Lower lobe of right lung (tissue), 2 donors: ENCODE measurements at regions not wholly inside any gene's neighbourhood (a gene's known extent, or its start where the extent isn't known, plus 50 kb on each side); places are given as distances from the start of the nearest gene placed in this dataset.
"Not testable (repeated sequence)": the region's sequence is repeated elsewhere in the genome, so short reads cannot be mapped to it uniquely, and the experiment has no call there.

Source experiments
- ATAC-seq, 2 donors: fragments of 200-7000 bp; cut with Tn5 transposase; one replicate each; pipeline ENCODE4 v1.9.1; 2020 to 2022; ENCODE audit warnings: mild to moderate bottlenecking in 2 of 2, moderate library complexity in 2 of 2
- DNase-seq: peaks from one replicate; pipeline ENCODE4 v3.0.0-alpha.2; 2020
- H3K27ac ChIP-seq: fragments of 200-600 bp; one replicate; pipeline ENCODE4 v1.8.0; 2022
- H3K27me3 ChIP-seq: fragments of 200-600 bp; one replicate; pipeline ENCODE4 v1.8.0; 2022; ENCODE audit warnings: low read depth
- H3K36me3 ChIP-seq: fragments of 200-600 bp; one replicate; pipeline ENCODE4 v1.8.0; 2022; ENCODE audit warnings: mild to moderate bottlenecking
- H3K4me1 ChIP-seq: fragments of 200-600 bp; one replicate; pipeline ENCODE4 v1.8.0; 2022
- H3K4me3 ChIP-seq: fragments of 200-600 bp; one replicate; pipeline ENCODE4 v1.8.0; 2022; ENCODE audit warnings: mild to moderate bottlenecking
- H3K9me3 ChIP-seq: fragments of 200-600 bp; one replicate; pipeline ENCODE4 v1.8.0; 2022
- CTCF ChIP-seq: fragments of 200-600 bp; IDR thresholded peaks from one replicate; pipeline ENCODE4 v1.8.0; 2022; ENCODE audit warnings: antibody characterized with exemption, mild to moderate bottlenecking
- intact Hi-C: fragments of 100-400 bp; cut with DNase I; formaldehyde crosslinking; loops from one replicate; pipeline ENCODE4 v1.11.0; 2022
- donor health status: DM: no; HTN: yes; CAD: no; lungs with severe emphysema.

GRCh38 chr15:77832874-77833273, 200.2 kb upstream of the LINGO1 start:
- Histone ChIP-seq H3K27ac (no peak overlapping the region), H3K36me3 (no peaks in the 10 kb centered on the region), H3K27me3 (peaks cover 11% of the 10 kb centered on the region), H3K4me3 (no peak overlapping the region), H3K9me3 (no peaks in the 10 kb centered on the region), H3K4me1 (no peaks in the 10 kb centered on the region)
- no peak for TF ChIP-seq CTCF
- intact Hi-C loops, result no loop called here
- DNase-seq, result peak; percentile 7
- ATAC-seq, result no peak

- no peaks in the 10 kb centered on the region for H3K36me3 ChIP-seq
- no peaks in the 10 kb centered on the region for H3K4me1 ChIP-seq
- peaks cover 11% of the 10 kb centered on the region for H3K27me3 ChIP-seq
- H3K27ac ChIP-seq, result no peak overlapping the region
- ATAC-seq (no peak), DNase-seq (peak; percentile 6)
- intact Hi-C loops, result no loop called here
- H3K4me3 ChIP-seq, result no peak overlapping the region
- TF ChIP-seq CTCF, result no peak
- no peaks in the 10 kb centered on the region for H3K9me3 ChIP-seq
Observed at GRCh38 chr15:77831986-77832385, 199.3 kb upstream of the LINGO1 start.

- Histone ChIP-seq H3K4me1 (no peaks in the 10 kb centered on the region), H3K9me3 (no peaks in the 10 kb centered on the region), H3K36me3 (no peaks in the 10 kb centered on the region), H3K27ac (no peak overlapping the region), H3K4me3 (no peak overlapping the region), H3K27me3 (no peaks in the 10 kb centered on the region)
- DNase-seq (peak; percentile 10), ATAC-seq (no peak)
- TF ChIP-seq CTCF, result no peak
- intact Hi-C loops, result no loop called here
Observed at GRCh38 chr15:77830051-77830468, 197.3 kb upstream of the LINGO1 start.

- H3K4me1 ChIP-seq, H3K27me3 ChIP-seq, intact Hi-C loops, ATAC-seq, H3K9me3 ChIP-seq, H3K36me3 ChIP-seq, H3K27ac ChIP-seq, H3K4me3 ChIP-seq: not testable (repeated sequence)
- DNase-seq, result peak; percentile 20
Observed at GRCh38 chr15:77829331-77829730, 196.6 kb upstream of the LINGO1 start.

GRCh38 chr15:77827860-77828259, 195.1 kb upstream of the LINGO1 start:
- H3K9me3 ChIP-seq, result no peaks in the 10 kb centered on the region
- H3K4me3 ChIP-seq, result no peak overlapping the region
- H3K36me3 ChIP-seq, result no peaks in the 10 kb centered on the region
- H3K27me3 ChIP-seq, result peaks cover 1% of the 10 kb centered on the region
- no peak for ATAC-seq
- no peak overlapping the region for H3K27ac ChIP-seq
- no peak for DNase-seq
- intact Hi-C loops, result no loop called here
- TF ChIP-seq CTCF, result no peak
- H3K4me1 ChIP-seq, result no peaks in the 10 kb centered on the region

GRCh38 chr15:77826006-77826695, 193.4 kb upstream of the LINGO1 start:
- H3K9me3 ChIP-seq, result no peaks in the 10 kb centered on the region
- no peaks in the 10 kb centered on the region for H3K4me1 ChIP-seq
- no peaks in the 10 kb centered on the region for H3K36me3 ChIP-seq
- H3K27ac ChIP-seq, result no peak overlapping the region
- ATAC-seq (no peak), DNase-seq (peak; percentile 4)
- no peak overlapping the region for H3K4me3 ChIP-seq
- intact Hi-C loops, result no loop called here
- peaks cover 16% of the 10 kb centered on the region for H3K27me3 ChIP-seq
- TF ChIP-seq CTCF, result no peak
